IMR-90 (cell line): ENCODE measurements at regions not wholly inside any gene's neighbourhood (a gene's known extent, or its start where the extent isn't known, plus 50 kb on each side); places are given as distances from the start of the nearest gene placed in this dataset.

ENCODE experiments used
- ATAC-seq: fragments of 200-7000 bp; cut with Tn5 transposase; 2 replicates; pipeline ENCODE4 v1.9.1; 2020; ENCODE audit warnings: low read depth, mild to moderate bottlenecking, moderate library complexity
- BruUV-seq: library from RNA; stranded (reverse); fragments of 400-500 nt; replicated peaks from 2 replicates; lab custom pipeline; 2021; lab: Mats Ljungman, UMichigan
- CTCF ChIA-PET: fragments of 300-600 bp; formaldehyde crosslinking; extraction: SDS; loops from one replicate; lab custom pipeline; 2021; ENCODE audit warnings: antibody characterized with exemption; lab: Yijun Ruan, JAX
- POLR2A ChIA-PET: fragments of 300-600 bp; sonication (Branson Sonifier 250); formaldehyde crosslinking; loops from one replicate; lab custom pipeline; 2022; ENCODE audit warnings: antibody characterized with exemption; ENCODE audit not compliant: unreplicated experiment; lab: Charles Lee
- DNase-seq: peaks from one replicate; pipeline ENCODE4 v3.0.0; 2013
- H2AFZ ChIP-seq: replicated peaks from 2 replicates; pipeline ENCODE3; 2013; ENCODE audit warnings: low read length, mild to moderate bottlenecking; ENCODE audit not compliant: poor library complexity
- H2AK5ac ChIP-seq: 2 replicates; pipeline ENCODE4 v1.6.1; 2013; ENCODE audit warnings: low read depth, low read length, inconsistent platforms
- H2AK9ac ChIP-seq: replicated peaks from 2 replicates; pipeline ENCODE3; 2013; ENCODE audit warnings: mild to moderate bottlenecking, low read depth, low read length, moderate library complexity; ENCODE audit not compliant: poor library complexity
- H2BK120ac ChIP-seq: 2 replicates; pipeline ENCODE4 v1.6.1; 2013; ENCODE audit warnings: low read depth, low read length, inconsistent platforms
- H2BK15ac ChIP-seq: 3 replicates; pipeline ENCODE4 v1.6.1; 2013; ENCODE audit warnings: low read depth, low read length, inconsistent platforms
- H2BK20ac ChIP-seq: 2 replicates; pipeline ENCODE4 v1.6.1; 2013; ENCODE audit warnings: low read depth, mild to moderate bottlenecking, inconsistent platforms, low read length, moderate library complexity
- H2BK5ac ChIP-seq: 2 replicates; pipeline ENCODE4 v1.6.1; 2013; ENCODE audit warnings: mild to moderate bottlenecking, low read depth, low read length, inconsistent platforms; ENCODE audit not compliant: poor library complexity, severe bottlenecking
- H3K14ac ChIP-seq: replicated peaks from 2 replicates; pipeline ENCODE4 v1.6.1; 2013; ENCODE audit warnings: low read depth, low read length, inconsistent platforms
- H3K18ac ChIP-seq: 2 replicates; pipeline ENCODE4 v1.6.1; 2013; ENCODE audit warnings: low read depth, low read length, control low read depth
- H3K23ac ChIP-seq: 2 replicates; pipeline ENCODE4 v1.6.1; 2013; ENCODE audit warnings: low read depth, low read length, inconsistent platforms
- H3K27ac ChIP-seq: 2 replicates; pipeline ENCODE4 v1.5.1; 2013; ENCODE audit warnings: mild to moderate bottlenecking, control low read depth, low read length; ENCODE audit not compliant: insufficient read depth
- H3K27me3 ChIP-seq: 2 replicates; pipeline ENCODE4 v1.6.1; 2013; ENCODE audit warnings: low read length; ENCODE audit not compliant: control insufficient read depth, insufficient read depth
- H3K36me3 ChIP-seq: 2 replicates; pipeline ENCODE4 v1.6.1; 2013; ENCODE audit warnings: low read length, mixed read lengths; ENCODE audit not compliant: control insufficient read depth, insufficient read depth
- H3K4ac ChIP-seq: 2 replicates; pipeline ENCODE4 v1.6.1; 2013; ENCODE audit warnings: low read depth, low read length, inconsistent platforms
- H3K4me1 ChIP-seq: 2 replicates; pipeline ENCODE4 v1.6.1; 2013; ENCODE audit warnings: low read length, mixed read lengths; ENCODE audit not compliant: control insufficient read depth, insufficient read depth
- H3K4me2 ChIP-seq: 2 replicates; pipeline ENCODE4 v1.6.1; 2013; ENCODE audit warnings: low read depth, mild to moderate bottlenecking, control low read depth, low read length, moderate library complexity
- H3K4me3 ChIP-seq: 2 replicates; pipeline ENCODE4 v1.5.1; 2013; ENCODE audit warnings: low read depth, mild to moderate bottlenecking, control low read depth, low read length, moderate library complexity; ENCODE audit not compliant: insufficient read depth
- H3K56ac ChIP-seq: 2 replicates; pipeline ENCODE4 v1.6.1; 2013; ENCODE audit warnings: low read length, inconsistent platforms; ENCODE audit not compliant: insufficient read depth; ENCODE audit errors: extremely low read depth
- H3K79me1 ChIP-seq, 2 experiments: 2 replicates each; pipeline ENCODE4 v1.6.1; 2013; ENCODE audit warnings: low read length in 2 of 2, inconsistent platforms in 1 of 2, low read depth in 1 of 2
- H3K9ac ChIP-seq: 2 replicates; pipeline ENCODE4 v1.6.1; 2013; ENCODE audit warnings: low read depth, low read length, control low read depth
- H3K9me1 ChIP-seq: 2 replicates; pipeline ENCODE4 v1.6.1; 2013; ENCODE audit warnings: low read length, inconsistent platforms; ENCODE audit not compliant: insufficient read depth
- H3K9me3 ChIP-seq: 2 replicates; pipeline ENCODE4 v1.6.1; 2013; ENCODE audit warnings: low read length; ENCODE audit not compliant: control insufficient read depth, insufficient read depth
- H4K20me1 ChIP-seq: 2 replicates; pipeline ENCODE4 v1.6.1; 2013; ENCODE audit warnings: low read length, inconsistent platforms; ENCODE audit not compliant: insufficient read depth
- H4K5ac ChIP-seq: 2 replicates; pipeline ENCODE4 v1.6.1; 2013; ENCODE audit warnings: mild to moderate bottlenecking, low read depth, low read length, control low read depth
- H4K8ac ChIP-seq, 2 experiments: 2 replicates each; pipeline ENCODE4 v1.6.1; 2013; ENCODE audit warnings: low read depth in 2 of 2, low read length in 2 of 2, control low read depth in 1 of 2, inconsistent platforms in 1 of 2
- H4K91ac ChIP-seq: 2 replicates; pipeline ENCODE4 v1.6.1; 2013; ENCODE audit warnings: low read depth, low read length, inconsistent platforms; ENCODE audit not compliant: insufficient read depth
- CEBPB ChIP-seq: IDR thresholded peaks from 2 replicates; pipeline ENCODE4 v1.6.1; 2012; ENCODE audit warnings: low read depth, low read length, improper control_type of control experiment
- ELK1 ChIP-seq: fragments of 150-350 bp; IDR thresholded peaks from 2 replicates; pipeline ENCODE4 v1.6.1; 2016; ENCODE audit warnings: low read depth, mild to moderate bottlenecking, low read length, moderate library complexity, borderline replicate concordance
- MAFK ChIP-seq: IDR thresholded peaks from 2 replicates; pipeline ENCODE4 v1.6.1; 2012; ENCODE audit warnings: low read depth, low read length, improper control_type of control experiment
- MAZ ChIP-seq: IDR thresholded peaks from 2 replicates; pipeline ENCODE4 v1.6.1; 2012; ENCODE audit warnings: low read depth, mild to moderate bottlenecking, low read length, improper control_type of control experiment, moderate library complexity, borderline replicate concordance
- MXI1 ChIP-seq: IDR thresholded peaks from 2 replicates; pipeline ENCODE4 v1.6.1; 2012; ENCODE audit warnings: low read depth, mild to moderate bottlenecking, low read length, moderate library complexity, borderline replicate concordance
- RAD21 ChIP-seq: IDR thresholded peaks from 2 replicates; pipeline ENCODE4 v1.6.1; 2012; ENCODE audit warnings: low read length, improper control_type of control experiment
- RCOR1 ChIP-seq: IDR thresholded peaks from 2 replicates; pipeline ENCODE4 v1.6.1; 2012; ENCODE audit warnings: mild to moderate bottlenecking, low read length, improper control_type of control experiment; ENCODE audit not compliant: insufficient replicate concordance
- WGBS, 2 experiments: methylation state at CpG; one replicate each; pipeline versions ENCODE4 v1.1.5 to v1.1.7; 2013; ENCODE audit warnings: missing lambda C conversion rate in 2 of 2; ENCODE audit not compliant: insufficient read length in 1 of 2; ENCODE audit errors: extremely low coverage in 2 of 2; 5-methylcytosine and 5-hydroxymethylcytosine counted together
- dilution Hi-C: fragments of 300-500 bp; cut with HindIII; formaldehyde crosslinking; loops from one replicate; pipeline ENCODE4 v1.14.3; 2018; ENCODE audit warnings: low sequenced_read_pairs; ENCODE audit not compliant: unreplicated experiment
- in situ Hi-C: fragments of 300-500 bp; cut with MboI; formaldehyde crosslinking; loops from 3 replicates; pipeline ENCODE4 v1.14.3; 2019; ENCODE audit warnings: low sequenced_read_pairs, inconsistent platforms, mixed read lengths
- intact Hi-C: fragments of 100-400 bp; cut with micrococcal nuclease; formaldehyde crosslinking; loops from 2 replicates; pipeline ENCODE4 v1.10.0; 2022

DNA sequence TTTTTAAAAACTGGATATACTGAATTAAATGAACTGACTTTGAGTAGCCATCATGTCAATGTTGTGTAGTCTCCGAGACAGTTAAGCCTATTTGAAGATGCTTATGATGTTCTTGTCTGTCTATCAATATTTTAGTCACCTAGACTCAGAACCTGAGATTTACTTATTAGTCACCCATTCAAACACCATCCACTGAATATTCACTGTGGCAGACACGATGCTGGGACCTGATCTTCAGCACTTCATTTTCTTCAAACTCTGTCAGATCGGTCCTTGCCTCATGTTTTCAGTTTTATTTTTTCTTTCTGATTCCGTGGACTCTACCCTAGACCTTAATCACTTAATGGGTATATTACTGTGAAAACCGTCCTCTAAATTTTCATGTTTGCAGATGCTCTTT, 123.7 kb upstream of the MCHR2 start:
- H3K27ac ChIP-seq: no peak overlapping the region
- H3K4me3 ChIP-seq: no peak overlapping the region
- H2BK15ac ChIP-seq: no peak overlapping the region
- H3K79me1 ChIP-seq: no peaks in the 10 kb centered on the region
- POLR2A ChIA-PET: interaction anchor here (0.6 kb wide), 1 partner anchor 218 kb away, joined by 3 read pairs; no protein-coding TSS in a partner anchor
- H3K4ac ChIP-seq: no peak overlapping the region
- no peak overlapping the region for H2BK120ac ChIP-seq
- H3K18ac ChIP-seq: no peak overlapping the region
- no peak overlapping the region for H2BK20ac ChIP-seq
- no peak overlapping the region for H3K14ac ChIP-seq
- no peak overlapping the region for H4K8ac ChIP-seq
- ATAC-seq (no peak), DNase-seq (no peak)
- no peak overlapping the region for H3K9ac ChIP-seq
- H3K9me3 ChIP-seq: no peaks in the 10 kb centered on the region
- TF ChIP-seq MAFK: no peak
- TF ChIP-seq MXI1: no peak
- TF ChIP-seq MAZ: no peak
- no peak for TF ChIP-seq ELK1
- TF ChIP-seq CEBPB: no peak
- no peak for TF ChIP-seq RCOR1
- TF ChIP-seq RAD21: no peak
- in situ Hi-C loops: loop anchor here (10.0 kb wide), 1 partner anchor 547 kb away; no protein-coding TSS in a partner anchor
- no peaks in the 10 kb centered on the region; the same call in 1 of the 2 replicates for H3K9me1 ChIP-seq
- H2AK5ac ChIP-seq: no peak overlapping the region
- H3K4me1 ChIP-seq: no peaks in the 10 kb centered on the region; the same call in 1 of the 2 replicates
- dilution Hi-C loops: loop anchor here (25.0 kb wide), 2 partner anchors 345 to 520 kb away; partner anchors contain the start of gene SIM1
- H2BK5ac ChIP-seq: no peak overlapping the region
- no peaks in the 10 kb centered on the region for H4K20me1 ChIP-seq
- H3K4me2 ChIP-seq: no peak overlapping the region
- no peak overlapping the region for H2AFZ ChIP-seq
- WGBS, 2 experiments: no CpG with 5 or more reads among the region's 5 CpGs
- no peak overlapping the region for H3K23ac ChIP-seq
- CTCF ChIA-PET: interaction anchor here (0.9 to 2.1 kb wide), 7 partner anchors 116 to 546 kb away, joined by 3 to 9 read pairs (median 5); partner anchors contain the start of gene SIM1
- BruUV-seq: no TSS peak
- intact Hi-C loops: loop anchor here (2.0 to 10.0 kb wide), 3 partner anchors 117 to 610 kb away; no protein-coding TSS in a partner anchor
- no peak overlapping the region for H2AK9ac ChIP-seq
- H4K91ac ChIP-seq: no peak overlapping the region
- H3K36me3 ChIP-seq: no peaks in the 10 kb centered on the region
- H3K27me3 ChIP-seq: peaks cover 45% of the 10 kb centered on the region
- H3K56ac ChIP-seq: no peak overlapping the region
- no peak overlapping the region for H4K5ac ChIP-seq
